HS-27A (cell line): ENCODE measurements at regions not wholly inside any gene's neighbourhood (a gene's known extent, or its start where the extent isn't known, plus 50 kb on each side); places are given as distances from the start of the nearest gene placed in this dataset.
"Not testable (repeated sequence)": the region's sequence is repeated elsewhere in the genome, so short reads cannot be mapped to it uniquely, and the experiment has no call there.

Experiments
- DNase-seq: peaks from one replicate; pipeline ENCODE4 v3.0.0-alpha.2; 2012; ENCODE audit warnings: low read depth, missing footprints

- DNase-seq: no peak
Observed at GRCh38 chr14:71165121-71166031, 258.1 kb downstream of the PCNX1 start.

- DNase-seq: no peak
Observed at GRCh38 chr14:71166180-71166837, 259.1 kb downstream of the PCNX1 start.

- not testable (repeated sequence) for DNase-seq
Observed at GRCh38 chr14:71167325-71167950, 260.2 kb downstream of the PCNX1 start.

GRCh38 chr14:71168161-71168560 lies 260.9 kb downstream of the PCNX1 start:
- not testable (repeated sequence) for DNase-seq

- no peak for DNase-seq
Observed at GRCh38 chr14:71168564-71169427, 261.5 kb downstream of the PCNX1 start.

- DNase-seq: no peak
Observed at GRCh38 chr14:71169861-71170260, 262.6 kb downstream of the PCNX1 start.

GRCh38 chr14:71175491-71175890 lies 268.2 kb downstream of the PCNX1 start:
- no peak for DNase-seq

GRCh38 chr14:71179066-71179465 lies 271.8 kb downstream of the PCNX1 start:
- DNase-seq: no peak

- DNase-seq: no peak
Observed at GRCh38 chr14:71180397-71180796, 273.1 kb downstream of the PCNX1 start.

- DNase-seq: no peak
Observed at GRCh38 chr14:71181215-71182003, 274.1 kb downstream of the PCNX1 start.

- no peak for DNase-seq
Observed at GRCh38 chr14:71183876-71184689, 276.8 kb downstream of the PCNX1 start.

- no peak for DNase-seq
Observed at GRCh38 chr14:71185637-71186036, 278.4 kb downstream of the PCNX1 start.

GRCh38 chr14:71187633-71188356 lies 280.5 kb downstream of the PCNX1 start:
- no peak for DNase-seq

- no peak for DNase-seq
Observed at GRCh38 chr14:71190770-71191374, 283.6 kb downstream of the PCNX1 start.

- DNase-seq: no peak
Observed at GRCh38 chr14:71193663-71194062, 286.4 kb downstream of the PCNX1 start.

GRCh38 chr14:71194251-71194650 lies 287.0 kb downstream of the PCNX1 start:
- no peak for DNase-seq

GRCh38 chr14:71196921-71197320 lies 289.7 kb downstream of the PCNX1 start:
- DNase-seq: no peak

GRCh38 chr14:71198687-71199086 lies 291.4 kb downstream of the PCNX1 start:
- DNase-seq: no peak

- no peak for DNase-seq
Observed at GRCh38 chr14:71201840-71202239, 294.6 kb downstream of the PCNX1 start.
